SK-N-SH (cell line): ENCODE measurements at regions not wholly inside any gene's neighbourhood (a gene's known extent, or its start where the extent isn't known, plus 50 kb on each side); places are given as distances from the start of the nearest gene placed in this dataset.

Source experiments
- CTCF ChIA-PET: fragments of 300-600, 350-600 bp; formaldehyde crosslinking; extraction: SDS; loops from one replicate; lab custom pipeline; 2021; lab: Yijun Ruan, JAX
- POLR2A ChIA-PET: fragments of 350-600 bp; sonication (Branson Sonifier 250); formaldehyde crosslinking; extraction: SDS; loops from one replicate; lab custom pipeline; 2020; ENCODE audit warnings: antibody characterized with exemption, inconsistent platforms; lab: Yijun Ruan, JAX
- DNase-seq: peaks from one replicate; pipeline ENCODE4 v3.0.0; 2012
- H2AFZ ChIP-seq: fragments of 200-600 bp; sonication (generic); 2 replicates; pipeline ENCODE4 v1.8.1; 2016; ENCODE audit warnings: antibody characterized with exemption, mild to moderate bottlenecking, low read depth
- H3F3A ChIP-seq: fragments of 200-600 bp; sonication (generic); replicated peaks from 2 replicates; pipeline ENCODE3; 2016; ENCODE audit warnings: antibody characterized with exemption, mild to moderate bottlenecking; ENCODE audit not compliant: insufficient read depth
- H3K27ac ChIP-seq, 2 experiments: fragments of 200-500 bp in 1 of 2; fragments of 200-600 bp in 1 of 2; sonication (Bioruptor generic) in 1 of 2; sonication (generic), shearing (Covaris generic) in 1 of 2; 2 replicates each; pipeline versions ENCODE4 v1.5.1 to v1.6.1; 2014 to 2016; ENCODE audit warnings: low read depth in 2 of 2, inconsistent platforms in 1 of 2, low read length in 1 of 2, mild to moderate bottlenecking in 1 of 2, mixed read lengths in 1 of 2
- H3K27me3 ChIP-seq: fragments of 200-600 bp; sonication (generic), shearing (Covaris generic); 2 replicates; pipeline ENCODE4 v1.6.1; 2016; ENCODE audit warnings: mixed run types; ENCODE audit not compliant: insufficient read depth
- H3K36me3 ChIP-seq, 2 experiments: fragments of 200-500 bp in 1 of 2; fragments of 200-600 bp in 1 of 2; sonication (Bioruptor generic) in 1 of 2; sonication (generic) in 1 of 2; replicated peaks in 1 of 2; 2 replicates each; pipeline versions ENCODE3 to v1.5.1; 2014 to 2016; ENCODE audit warnings: low read length in 1 of 2, mild to moderate bottlenecking in 1 of 2; ENCODE audit not compliant: insufficient read depth in 2 of 2, control insufficient read depth in 1 of 2
- H3K4me1 ChIP-seq, 2 experiments: fragments of 200-500 bp in 1 of 2; fragments of 200-600 bp in 1 of 2; sonication (Bioruptor generic) in 1 of 2; sonication (generic), shearing (Covaris generic) in 1 of 2; 2 replicates each; pipeline versions ENCODE4 v1.5.1 to v1.6.1; 2014 to 2016; ENCODE audit warnings: low read depth in 1 of 2, low read length in 1 of 2, mixed run types in 1 of 2; ENCODE audit not compliant: insufficient read depth in 2 of 2, control insufficient read depth in 1 of 2
- H3K4me2 ChIP-seq: fragments of 200-600 bp; sonication (generic), shearing (Covaris generic); 2 replicates; pipeline ENCODE4 v1.6.1; 2017; ENCODE audit warnings: mixed run types
- H3K4me3 ChIP-seq, 2 experiments: fragments of 200-500 bp in 1 of 2; fragments of 200-600 bp in 1 of 2; sonication (Bioruptor generic) in 1 of 2; sonication (generic), shearing (Covaris generic) in 1 of 2; 2 replicates each; pipeline versions ENCODE4 v1.5.1 to v1.8.1; 2014 to 2016; ENCODE audit warnings: low read depth in 2 of 2, inconsistent platforms in 1 of 2, low read length in 1 of 2, mild to moderate bottlenecking in 1 of 2, mixed read lengths in 1 of 2, moderate library complexity in 1 of 2
- H3K79me2 ChIP-seq: fragments of 200-600 bp; sonication (generic); 2 replicates; pipeline ENCODE4 v1.8.1; 2017; ENCODE audit warnings: mild to moderate bottlenecking; ENCODE audit not compliant: insufficient read depth
- H3K9ac ChIP-seq: fragments of 200-600 bp; sonication (generic); 2 replicates; pipeline ENCODE4 v1.6.1; 2017; ENCODE audit warnings: mixed run types
- H3K9me2 ChIP-seq: fragments of 200-600 bp; sonication (generic); 2 replicates; pipeline ENCODE4 v1.6.1; 2017; ENCODE audit warnings: mixed run types
- H3K9me3 ChIP-seq: fragments of 200-600 bp; sonication (generic); 2 replicates; pipeline ENCODE4 v1.6.1; 2017; ENCODE audit warnings: mixed run types, mild to moderate bottlenecking, moderate library complexity
- H4K20me1 ChIP-seq: fragments of 200-600 bp; sonication (generic); 2 replicates; pipeline ENCODE4 v1.6.1; 2017; ENCODE audit warnings: mild to moderate bottlenecking, mixed run types; ENCODE audit not compliant: insufficient read depth
- EZH2phosphoT487 ChIP-seq: fragments of 200-600 bp; sonication (generic); IDR thresholded peaks from 2 replicates; pipeline ENCODE4 v1.6.1; 2017; ENCODE audit warnings: low read depth, mixed run types, mild to moderate bottlenecking, antibody characterized with exemption, moderate library complexity, borderline replicate concordance
- FOSL2 ChIP-seq: IDR thresholded peaks from 2 replicates; pipeline ENCODE4 v1.4.0; 2012; ENCODE audit warnings: low read depth, mild to moderate bottlenecking, moderate library complexity, borderline replicate concordance
- FOXM1 ChIP-seq: IDR thresholded peaks from 2 replicates; pipeline ENCODE4 v1.4.0; 2012; ENCODE audit warnings: low read depth, mild to moderate bottlenecking
- GABPA ChIP-seq: IDR thresholded peaks from 2 replicates; pipeline ENCODE4 v1.4.0; 2012; ENCODE audit warnings: low read depth, mild to moderate bottlenecking
- GATA2 ChIP-seq: sonication (generic); formaldehyde crosslinking; IDR thresholded peaks from 2 replicates; pipeline ENCODE4 v1.5.0; 2020; ENCODE audit warnings: mild to moderate bottlenecking, missing genetic modification reagents
- JUND ChIP-seq: IDR thresholded peaks from 2 replicates; pipeline ENCODE4 v1.4.0; 2012
- MXI1 ChIP-seq: IDR thresholded peaks from 2 replicates; pipeline ENCODE4 v1.6.1; 2012; ENCODE audit warnings: mild to moderate bottlenecking, low read depth, low read length, improper control_type of control experiment
- NFIC ChIP-seq: IDR thresholded peaks from 2 replicates; pipeline ENCODE4 v1.4.0; 2012; ENCODE audit warnings: borderline replicate concordance
- RAD21 ChIP-seq: IDR thresholded peaks from 2 replicates; pipeline ENCODE4 v1.6.1; 2012; ENCODE audit warnings: mild to moderate bottlenecking, low read length
- RCOR1 ChIP-seq: fragments of 150-350 bp; IDR thresholded peaks from 2 replicates; pipeline ENCODE4 v1.6.1; 2017; ENCODE audit warnings: antibody characterized with exemption, low read length
- RXRA ChIP-seq: IDR thresholded peaks from 2 replicates; pipeline ENCODE4 v1.4.0; 2012; ENCODE audit warnings: low read depth, mild to moderate bottlenecking, borderline replicate concordance
- SIN3A ChIP-seq: IDR thresholded peaks from 2 replicates; pipeline ENCODE4 v1.6.1; 2012; ENCODE audit warnings: low read depth, mild to moderate bottlenecking, low read length, moderate library complexity, borderline replicate concordance
- SMC3 ChIP-seq: IDR thresholded peaks from 2 replicates; pipeline ENCODE4 v1.6.1; 2012; ENCODE audit warnings: low read depth, low read length, improper control_type of control experiment
- TCF12 ChIP-seq: IDR thresholded peaks from 2 replicates; pipeline ENCODE4 v1.4.0; 2012
- TEAD4 ChIP-seq: IDR thresholded peaks from 2 replicates; pipeline ENCODE4 v1.4.0; 2012; ENCODE audit warnings: mild to moderate bottlenecking, borderline replicate concordance; ENCODE audit not compliant: insufficient read depth
- USF1 ChIP-seq: IDR thresholded peaks from 2 replicates; pipeline ENCODE4 v1.4.0; 2012; ENCODE audit warnings: low read depth, borderline replicate concordance
- YY1 ChIP-seq: IDR thresholded peaks from 2 replicates; pipeline ENCODE4 v1.4.0; 2012; ENCODE audit warnings: low read depth, mild to moderate bottlenecking
- ZBTB33 ChIP-seq: IDR thresholded peaks from 2 replicates; pipeline ENCODE4 v1.4.0; 2012; ENCODE audit warnings: low read depth, borderline replicate concordance
- WGBS: methylation state at CpG from one replicate; pipeline ENCODE4 v1.1.6; 2017; ENCODE audit warnings: low lambda C conversion rate; 5-methylcytosine and 5-hydroxymethylcytosine counted together
- TF ChIP-seq, protein P1 (sequence below): fragments of 150-350 bp; IDR thresholded peaks from 2 replicates; pipeline ENCODE4 v1.6.1; 2017; ENCODE audit warnings: antibody characterized with exemption, low read length, low read depth, borderline replicate concordance
- TF ChIP-seq, protein P2 (sequence below): IDR thresholded peaks from 2 replicates; pipeline ENCODE4; 2012

GRCh38 chr7:96422388-96422787 is 100.5 kb upstream of the SLC25A13 start:
- Histone ChIP-seq H3K27me3 (no peaks in the 10 kb centered on the region), H3K36me3 (no peaks in the 10 kb centered on the region), H4K20me1 (no peaks in the 10 kb centered on the region), H3K79me2 (no peaks in the 10 kb centered on the region), H3K9me3 (no peaks in the 10 kb centered on the region), H3K4me1 (no peaks in the 10 kb centered on the region; a peak in 1 of 4 replicates), H2AFZ (no peak overlapping the region), H3K9me2 (no peaks in the 10 kb centered on the region), H3K4me3 (no peak overlapping the region), H3K9ac (no peak overlapping the region), H3K4me2 (no peak overlapping the region), H3K27ac (no peak overlapping the region), H3F3A (no peaks in the 10 kb centered on the region)
- WGBS, result 36% methylated on average over 2 of the region's 2 CpGs
- ChIA-PET POLR2A (no interaction called here), CTCF (interaction anchor here (1.0 to 1.6 kb wide), 5 partner anchors 8 to 605 kb away, joined by 3 to 8 read pairs (median 4); no protein-coding TSS in a partner anchor)
- TF ChIP-seq FOXM1 (no peak), SMC3 (no peak), GATA2 (CRISPR knock-in tag) (no peak), TCF12 (no peak), ZBTB33 (no peak), SIN3A (no peak), RAD21 (no peak), YY1 (no peak), GABPA (no peak), TEAD4 (no peak)
- TF ChIP-seq, protein P1, sequence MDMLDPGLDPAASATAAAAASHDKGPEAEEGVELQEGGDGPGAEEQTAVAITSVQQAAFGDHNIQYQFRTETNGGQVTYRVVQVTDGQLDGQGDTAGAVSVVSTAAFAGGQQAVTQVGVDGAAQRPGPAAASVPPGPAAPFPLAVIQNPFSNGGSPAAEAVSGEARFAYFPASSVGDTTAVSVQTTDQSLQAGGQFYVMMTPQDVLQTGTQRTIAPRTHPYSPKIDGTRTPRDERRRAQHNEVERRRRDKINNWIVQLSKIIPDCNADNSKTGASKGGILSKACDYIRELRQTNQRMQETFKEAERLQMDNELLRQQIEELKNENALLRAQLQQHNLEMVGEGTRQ, result no peak
- DNase-seq, result no peak

GRCh38 chr7:96418581-96418980 is 96.7 kb upstream of the SLC25A13 start:
- Histone ChIP-seq H3K9me3 (no peaks in the 10 kb centered on the region), H3K27ac (no peak overlapping the region), H3F3A (no peaks in the 10 kb centered on the region), H3K79me2 (no peaks in the 10 kb centered on the region), H3K9ac (no peak overlapping the region), H3K4me1 (peaks cover 0 to 12% of the 10 kb centered on the region in 2 experiments; a peak in 2 of 4 replicates), H3K36me3 (no peaks in the 10 kb centered on the region), H3K4me3 (no peak overlapping the region), H3K27me3 (no peaks in the 10 kb centered on the region), H3K9me2 (no peaks in the 10 kb centered on the region), H3K4me2 (no peak overlapping the region), H4K20me1 (no peaks in the 10 kb centered on the region), H2AFZ (no peak overlapping the region)
- 27% methylated on average over 1 of the region's 1 CpG for WGBS
- CTCF ChIA-PET, result interaction anchor here (1.0 kb wide), 1 partner anchor 609 kb away, joined by 4 read pairs; no protein-coding TSS in a partner anchor
- POLR2A ChIA-PET, result no interaction called here
- no peak for DNase-seq
- TF ChIP-seq GATA2 (CRISPR knock-in tag) (no peak), MXI1 (no peak), RXRA (no peak), USF1 (no peak), EZH2phosphoT487 (no peak), JUND (no peak), FOSL2 (no peak), GABPA (no peak), RAD21 (no peak), TCF12 (no peak), ZBTB33 (no peak), RCOR1 (no peak), NFIC (no peak), SIN3A (no peak)
- TF ChIP-seq, protein P1, result no peak
- TF ChIP-seq, protein P2, sequence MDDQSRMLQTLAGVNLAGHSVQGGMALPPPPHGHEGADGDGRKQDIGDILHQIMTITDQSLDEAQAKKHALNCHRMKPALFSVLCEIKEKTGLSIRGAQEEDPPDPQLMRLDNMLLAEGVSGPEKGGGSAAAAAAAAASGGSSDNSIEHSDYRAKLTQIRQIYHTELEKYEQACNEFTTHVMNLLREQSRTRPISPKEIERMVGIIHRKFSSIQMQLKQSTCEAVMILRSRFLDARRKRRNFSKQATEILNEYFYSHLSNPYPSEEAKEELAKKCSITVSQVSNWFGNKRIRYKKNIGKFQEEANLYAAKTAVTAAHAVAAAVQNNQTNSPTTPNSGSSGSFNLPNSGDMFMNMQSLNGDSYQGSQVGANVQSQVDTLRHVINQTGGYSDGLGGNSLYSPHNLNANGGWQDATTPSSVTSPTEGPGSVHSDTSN, result no peak
